Coronary artery (tissue), 2 donors: ENCODE measurements at regions not wholly inside any gene's neighbourhood (a gene's known extent, or its start where the extent isn't known, plus 50 kb on each side); places are given as distances from the start of the nearest gene placed in this dataset.

Experiments
- DNase-seq: peaks from one replicate; pipeline ENCODE4 v3.0.0-alpha.2; 2017; ENCODE audit warnings: low spot score
- H3K27ac ChIP-seq, 2 donors: fragments of 200-600 bp; sonication (generic); one replicate each; pipeline ENCODE4 v1.5.1; 2016 to 2019
- H3K4me3 ChIP-seq: fragments of 200-600 bp; sonication (generic); 2 replicates; pipeline ENCODE4 v1.5.1; 2016; ENCODE audit warnings: mild to moderate bottlenecking, moderate library complexity
- CTCF ChIP-seq: fragments of 200-600 bp; sonication (generic); IDR thresholded peaks from one replicate; pipeline ENCODE4 v1.5.1; 2019; ENCODE audit warnings: antibody characterized with exemption

- Histone ChIP-seq H3K4me3 (no peak overlapping the region), H3K27ac (no peak overlapping the region)
- TF ChIP-seq CTCF, result no peak
- no peak for DNase-seq
Measured at GRCh38 chr4:171015441-171015840, 797.8 kb upstream of the GALNTL6 start.

- Histone ChIP-seq H3K4me3 (no peak overlapping the region), H3K27ac (no peak overlapping the region)
- no peak for DNase-seq
- no peak for TF ChIP-seq CTCF
Measured at GRCh38 chr4:171007618-171008390, 805.4 kb upstream of the GALNTL6 start.

- H3K27ac ChIP-seq, result no peak overlapping the region
- TF ChIP-seq CTCF, result no peak
- no peak for DNase-seq
- no peak overlapping the region for H3K4me3 ChIP-seq
Measured at GRCh38 chr4:171002246-171002645, 811.0 kb upstream of the GALNTL6 start.

GRCh38 chr4:170990989-170991589 lies 822.1 kb upstream of the GALNTL6 start:
- Histone ChIP-seq H3K4me3 (no peak overlapping the region), H3K27ac (no peak overlapping the region)
- no peak for TF ChIP-seq CTCF
- DNase-seq, result no peak

- Histone ChIP-seq H3K27ac (no peak overlapping the region), H3K4me3 (no peak overlapping the region)
- no peak for DNase-seq
- no peak for TF ChIP-seq CTCF
Measured at GRCh38 chr4:170988446-170988845, 824.8 kb upstream of the GALNTL6 start.

- Histone ChIP-seq H3K27ac (no peak overlapping the region), H3K4me3 (no peak overlapping the region)
- no peak for TF ChIP-seq CTCF
- DNase-seq, result no peak
Measured at GRCh38 chr4:170979736-170980135, 833.5 kb upstream of the GALNTL6 start.

GRCh38 chr4:170978990-170979389 lies 834.2 kb upstream of the GALNTL6 start:
- DNase-seq, result no peak
- TF ChIP-seq CTCF, result no peak
- H3K27ac ChIP-seq, result no peak overlapping the region
- H3K4me3 ChIP-seq, result no peak overlapping the region
